Omental fat pad (tissue), 3 donors: ENCODE measurements at regions not wholly inside any gene's neighbourhood (a gene's known extent, or its start where the extent isn't known, plus 50 kb on each side); places are given as distances from the start of the nearest gene placed in this dataset.

ENCODE experiments used
- ATAC-seq: fragments of 150-250 bp; one replicate; pipeline ENCODE4 v1.9.1; 2016; ENCODE audit warnings: mild to moderate bottlenecking, moderate library complexity; ENCODE audit not compliant: low FRiP score
- DNase-seq: peaks from one replicate; pipeline ENCODE4 v3.0.0-alpha.2; 2019; ENCODE audit warnings: low spot score
- CTCF ChIP-seq, 3 donors: fragments of 450-650 bp; IDR thresholded peaks; one replicate each; pipeline ENCODE4 v1.5.1; 2016 to 2017; ENCODE audit warnings: antibody characterized with exemption in 3 of 3, mild to moderate bottlenecking in 3 of 3, moderate library complexity in 2 of 3

GRCh38 chr2:120454654-120455385, 108.9 kb downstream of the INHBB start:
- no peak for DNase-seq
- no peak for TF ChIP-seq CTCF (IDR thresholded peaks at IDR 0.05)
- no peak for ATAC-seq

- no peak for ATAC-seq
- DNase-seq = no peak
- no peak for TF ChIP-seq CTCF (IDR thresholded peaks at IDR 0.05)
Observed at GRCh38 chr2:120455390-120455789, 109.5 kb downstream of the INHBB start.

GRCh38 chr2:120456867-120457266, 110.9 kb downstream of the INHBB start:
- DNase-seq = no peak
- no peak for TF ChIP-seq CTCF (IDR thresholded peaks at IDR 0.05)
- no peak for ATAC-seq

- no peak for TF ChIP-seq CTCF (IDR thresholded peaks at IDR 0.05)
- DNase-seq = peak; percentile 11
- ATAC-seq = no peak
Observed at GRCh38 chr2:120460511-120460910, 114.6 kb downstream of the INHBB start.

GRCh38 chr2:120461092-120461491, 115.2 kb downstream of the INHBB start:
- DNase-seq = peak; percentile 1
- ATAC-seq = no peak
- TF ChIP-seq CTCF (IDR thresholded peaks at IDR 0.05) = no peak

- DNase-seq (no peak), ATAC-seq (no peak)
- TF ChIP-seq CTCF (IDR thresholded peaks at IDR 0.05) = no peak
Observed at GRCh38 chr2:120461546-120462537, 115.9 kb downstream of the INHBB start.
